IMR-90 (cell line): ENCODE measurements at regions not wholly inside any gene's neighbourhood (a gene's known extent, or its start where the extent isn't known, plus 50 kb on each side); places are given as distances from the start of the nearest gene placed in this dataset.

ENCODE experiments used
- ATAC-seq: fragments of 200-7000 bp; cut with Tn5 transposase; 2 replicates; pipeline ENCODE4 v1.9.1; 2020; ENCODE audit warnings: low read depth, mild to moderate bottlenecking, moderate library complexity
- BruUV-seq: library from RNA; stranded (reverse); fragments of 400-500 nt; replicated peaks from 2 replicates; lab custom pipeline; 2021; lab: Mats Ljungman, UMichigan
- CTCF ChIA-PET: fragments of 300-600 bp; formaldehyde crosslinking; extraction: SDS; loops from one replicate; lab custom pipeline; 2021; ENCODE audit warnings: antibody characterized with exemption; lab: Yijun Ruan, JAX
- POLR2A ChIA-PET: fragments of 300-600 bp; sonication (Branson Sonifier 250); formaldehyde crosslinking; loops from one replicate; lab custom pipeline; 2022; ENCODE audit warnings: antibody characterized with exemption; ENCODE audit not compliant: unreplicated experiment; lab: Charles Lee
- DNase-seq: peaks from one replicate; pipeline ENCODE4 v3.0.0; 2013
- H2AFZ ChIP-seq: replicated peaks from 2 replicates; pipeline ENCODE3; 2013; ENCODE audit warnings: low read length, mild to moderate bottlenecking; ENCODE audit not compliant: poor library complexity
- H2AK5ac ChIP-seq: 2 replicates; pipeline ENCODE4 v1.6.1; 2013; ENCODE audit warnings: low read depth, low read length, inconsistent platforms
- H2AK9ac ChIP-seq: replicated peaks from 2 replicates; pipeline ENCODE3; 2013; ENCODE audit warnings: mild to moderate bottlenecking, low read depth, low read length, moderate library complexity; ENCODE audit not compliant: poor library complexity
- H2BK120ac ChIP-seq: 2 replicates; pipeline ENCODE4 v1.6.1; 2013; ENCODE audit warnings: low read depth, low read length, inconsistent platforms
- H2BK15ac ChIP-seq: 3 replicates; pipeline ENCODE4 v1.6.1; 2013; ENCODE audit warnings: low read depth, low read length, inconsistent platforms
- H2BK20ac ChIP-seq: 2 replicates; pipeline ENCODE4 v1.6.1; 2013; ENCODE audit warnings: low read depth, mild to moderate bottlenecking, inconsistent platforms, low read length, moderate library complexity
- H2BK5ac ChIP-seq: 2 replicates; pipeline ENCODE4 v1.6.1; 2013; ENCODE audit warnings: mild to moderate bottlenecking, low read depth, low read length, inconsistent platforms; ENCODE audit not compliant: poor library complexity, severe bottlenecking
- H3K14ac ChIP-seq: replicated peaks from 2 replicates; pipeline ENCODE4 v1.6.1; 2013; ENCODE audit warnings: low read depth, low read length, inconsistent platforms
- H3K18ac ChIP-seq: 2 replicates; pipeline ENCODE4 v1.6.1; 2013; ENCODE audit warnings: low read depth, low read length, control low read depth
- H3K23ac ChIP-seq: 2 replicates; pipeline ENCODE4 v1.6.1; 2013; ENCODE audit warnings: low read depth, low read length, inconsistent platforms
- H3K27ac ChIP-seq: 2 replicates; pipeline ENCODE4 v1.5.1; 2013; ENCODE audit warnings: mild to moderate bottlenecking, control low read depth, low read length; ENCODE audit not compliant: insufficient read depth
- H3K27me3 ChIP-seq: 2 replicates; pipeline ENCODE4 v1.6.1; 2013; ENCODE audit warnings: low read length; ENCODE audit not compliant: control insufficient read depth, insufficient read depth
- H3K36me3 ChIP-seq: 2 replicates; pipeline ENCODE4 v1.6.1; 2013; ENCODE audit warnings: low read length, mixed read lengths; ENCODE audit not compliant: control insufficient read depth, insufficient read depth
- H3K4ac ChIP-seq: 2 replicates; pipeline ENCODE4 v1.6.1; 2013; ENCODE audit warnings: low read depth, low read length, inconsistent platforms
- H3K4me1 ChIP-seq: 2 replicates; pipeline ENCODE4 v1.6.1; 2013; ENCODE audit warnings: low read length, mixed read lengths; ENCODE audit not compliant: control insufficient read depth, insufficient read depth
- H3K4me2 ChIP-seq: 2 replicates; pipeline ENCODE4 v1.6.1; 2013; ENCODE audit warnings: low read depth, mild to moderate bottlenecking, control low read depth, low read length, moderate library complexity
- H3K4me3 ChIP-seq: 2 replicates; pipeline ENCODE4 v1.5.1; 2013; ENCODE audit warnings: low read depth, mild to moderate bottlenecking, control low read depth, low read length, moderate library complexity; ENCODE audit not compliant: insufficient read depth
- H3K56ac ChIP-seq: 2 replicates; pipeline ENCODE4 v1.6.1; 2013; ENCODE audit warnings: low read length, inconsistent platforms; ENCODE audit not compliant: insufficient read depth; ENCODE audit errors: extremely low read depth
- H3K79me1 ChIP-seq, 2 experiments: 2 replicates each; pipeline ENCODE4 v1.6.1; 2013; ENCODE audit warnings: low read length in 2 of 2, inconsistent platforms in 1 of 2, low read depth in 1 of 2
- H3K9ac ChIP-seq: 2 replicates; pipeline ENCODE4 v1.6.1; 2013; ENCODE audit warnings: low read depth, low read length, control low read depth
- H3K9me1 ChIP-seq: 2 replicates; pipeline ENCODE4 v1.6.1; 2013; ENCODE audit warnings: low read length, inconsistent platforms; ENCODE audit not compliant: insufficient read depth
- H3K9me3 ChIP-seq: 2 replicates; pipeline ENCODE4 v1.6.1; 2013; ENCODE audit warnings: low read length; ENCODE audit not compliant: control insufficient read depth, insufficient read depth
- H4K20me1 ChIP-seq: 2 replicates; pipeline ENCODE4 v1.6.1; 2013; ENCODE audit warnings: low read length, inconsistent platforms; ENCODE audit not compliant: insufficient read depth
- H4K5ac ChIP-seq: 2 replicates; pipeline ENCODE4 v1.6.1; 2013; ENCODE audit warnings: mild to moderate bottlenecking, low read depth, low read length, control low read depth
- H4K8ac ChIP-seq, 2 experiments: 2 replicates each; pipeline ENCODE4 v1.6.1; 2013; ENCODE audit warnings: low read depth in 2 of 2, low read length in 2 of 2, control low read depth in 1 of 2, inconsistent platforms in 1 of 2
- H4K91ac ChIP-seq: 2 replicates; pipeline ENCODE4 v1.6.1; 2013; ENCODE audit warnings: low read depth, low read length, inconsistent platforms; ENCODE audit not compliant: insufficient read depth
- BHLHE40 ChIP-seq: fragments of 150-350 bp; IDR thresholded peaks from 2 replicates; pipeline ENCODE4 v1.6.1; 2016; ENCODE audit warnings: mild to moderate bottlenecking, low read depth, low read length
- CHD1 ChIP-seq: IDR thresholded peaks from 2 replicates; pipeline ENCODE4 v1.6.1; 2012; ENCODE audit warnings: low read depth, low read length, improper control_type of control experiment
- MAFK ChIP-seq: IDR thresholded peaks from 2 replicates; pipeline ENCODE4 v1.6.1; 2012; ENCODE audit warnings: low read depth, low read length, improper control_type of control experiment
- POLR2A ChIP-seq: IDR thresholded peaks from 2 replicates; pipeline ENCODE4 v1.6.1; 2012; ENCODE audit warnings: mild to moderate bottlenecking, low read depth, low read length
- RCOR1 ChIP-seq: IDR thresholded peaks from 2 replicates; pipeline ENCODE4 v1.6.1; 2012; ENCODE audit warnings: mild to moderate bottlenecking, low read length, improper control_type of control experiment; ENCODE audit not compliant: insufficient replicate concordance
- SMC3 ChIP-seq: fragments of 150-350 bp; IDR thresholded peaks from 2 replicates; pipeline ENCODE4 v1.6.1; 2016; ENCODE audit warnings: low read depth, mild to moderate bottlenecking, antibody characterized with exemption, low read length, moderate library complexity
- WGBS, 2 experiments: methylation state at CpG; one replicate each; pipeline versions ENCODE4 v1.1.5 to v1.1.7; 2013; ENCODE audit warnings: missing lambda C conversion rate in 2 of 2; ENCODE audit not compliant: insufficient read length in 1 of 2; ENCODE audit errors: extremely low coverage in 2 of 2; 5-methylcytosine and 5-hydroxymethylcytosine counted together
- dilution Hi-C: fragments of 300-500 bp; cut with HindIII; formaldehyde crosslinking; loops from one replicate; pipeline ENCODE4 v1.14.3; 2018; ENCODE audit warnings: low sequenced_read_pairs; ENCODE audit not compliant: unreplicated experiment
- in situ Hi-C: fragments of 300-500 bp; cut with MboI; formaldehyde crosslinking; loops from 3 replicates; pipeline ENCODE4 v1.14.3; 2019; ENCODE audit warnings: low sequenced_read_pairs, inconsistent platforms, mixed read lengths
- intact Hi-C: fragments of 100-400 bp; cut with micrococcal nuclease; formaldehyde crosslinking; loops from 2 replicates; pipeline ENCODE4 v1.10.0; 2022

- WGBS, 2 experiments: 76% methylated on average over 2 of the region's 8 CpGs; no CpG with 5 or more reads in 1 of the 2 experiments
- H2AFZ ChIP-seq: no peak overlapping the region
- H2BK20ac ChIP-seq: no peak overlapping the region
- ATAC-seq (no peak), DNase-seq (no peak)
- H2AK9ac ChIP-seq: no peak overlapping the region
- ChIA-PET POLR2A (no interaction called here), CTCF (no interaction called here)
- H4K5ac ChIP-seq: no peak overlapping the region
- no peaks in the 10 kb centered on the region for H3K79me1 ChIP-seq
- TF ChIP-seq SMC3 (no peak), MAFK (no peak), POLR2A (no peak), CHD1 (no peak), BHLHE40 (no peak), RCOR1 (no peak)
- H3K18ac ChIP-seq: no peak overlapping the region
- no peak overlapping the region for H3K23ac ChIP-seq
- H3K4me3 ChIP-seq: no peak overlapping the region
- H3K56ac ChIP-seq: no peak overlapping the region
- BruUV-seq: no TSS peak
- no peaks in the 10 kb centered on the region; the same call in 1 of the 2 replicates for H3K9me3 ChIP-seq
- no peak overlapping the region for H2AK5ac ChIP-seq
- in situ Hi-C loops: no loop called here
- dilution Hi-C loops: no loop called here
- H3K36me3 ChIP-seq: no peaks in the 10 kb centered on the region
- no peak overlapping the region for H3K9ac ChIP-seq
- H3K27ac ChIP-seq: no peak overlapping the region
- no peaks in the 10 kb centered on the region for H4K20me1 ChIP-seq
- no peak overlapping the region for H4K91ac ChIP-seq
- intact Hi-C loops: no loop called here
- no peak overlapping the region for H3K4me2 ChIP-seq
- H3K14ac ChIP-seq: no peak overlapping the region
- H2BK120ac ChIP-seq: no peak overlapping the region
- H4K8ac ChIP-seq: no peak overlapping the region
- H3K9me1 ChIP-seq: no peaks in the 10 kb centered on the region
- no peaks in the 10 kb centered on the region for H3K4me1 ChIP-seq
- no peaks in the 10 kb centered on the region for H3K27me3 ChIP-seq
- H2BK15ac ChIP-seq: no peak overlapping the region
- no peak overlapping the region for H3K4ac ChIP-seq
- no peak overlapping the region for H2BK5ac ChIP-seq
Observed at GRCh38 chr2:128834207-128834879, 515.7 kb upstream of the HS6ST1 start.
